Sigmoid colon (tissue), 4 donors: ENCODE measurements at regions not wholly inside any gene's neighbourhood (a gene's known extent, or its start where the extent isn't known, plus 50 kb on each side); places are given as distances from the start of the nearest gene placed in this dataset.

Source experiments
- CTCF ChIP-seq, 4 experiments: fragments of 450-650 bp in 3 of 4; fragments of 200-600 bp in 1 of 4; IDR thresholded peaks; one replicate each; pipeline ENCODE4 v1.5.1; 2016 to 2019; ENCODE audit warnings: antibody characterized with exemption in 4 of 4, mild to moderate bottlenecking in 3 of 4, moderate library complexity in 2 of 4
- EP300 ChIP-seq, 4 donors: sonication (generic); formaldehyde crosslinking; IDR thresholded peaks; one replicate each; pipeline ENCODE4 v1.6.1; 2017; ENCODE audit warnings: antibody characterized with exemption in 4 of 4
- POLR2AphosphoS5 ChIP-seq, 4 donors: sonication (generic); formaldehyde crosslinking; IDR thresholded peaks; one replicate each; pipeline ENCODE4 v1.6.1; 2017; ENCODE audit warnings: antibody characterized with exemption in 4 of 4

- TF ChIP-seq CTCF (IDR thresholded peaks at IDR 0.05), result no peak
- TF ChIP-seq POLR2AphosphoS5 (IDR thresholded peaks at IDR 0.05), result peak in 1 of 4 donors; percentile 2
- no peak for TF ChIP-seq EP300 (IDR thresholded peaks at IDR 0.05)
Measured at GRCh38 chr15:38069511-38070011, 135.1 kb downstream of the TMCO5A start.
